ENCODE measurements at regions not wholly inside any gene's neighbourhood (a gene's known extent, or its start where the extent isn't known, plus 50 kb on each side); places are given as distances from the start of the nearest gene placed in this dataset.

DNA sequence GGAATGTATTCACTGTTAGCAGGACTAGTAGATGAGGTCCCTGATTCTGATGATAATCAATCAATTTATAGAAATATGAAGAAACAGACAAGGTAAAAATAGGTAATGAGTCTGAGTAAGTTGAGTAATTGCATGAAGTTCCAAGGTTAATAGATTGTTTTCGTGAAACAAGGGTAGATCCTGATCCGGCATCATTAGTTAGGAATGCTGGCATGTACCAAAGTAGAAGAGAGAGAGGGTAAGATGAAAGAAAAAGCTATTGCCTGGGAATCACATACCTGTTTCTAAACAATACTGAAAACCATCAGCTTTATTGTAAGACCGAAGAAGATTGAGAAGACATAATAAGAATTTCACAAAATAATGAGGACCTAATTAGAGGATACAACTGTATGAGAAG lies 118.1 kb upstream of the ARPP21 start:
- TF ChIP-seq POLR2A (IDR thresholded peaks at IDR 0.05; ENCODE audit: extremely low read depth, insufficient read length): no peak
- TF ChIP-seq, protein P1, sequence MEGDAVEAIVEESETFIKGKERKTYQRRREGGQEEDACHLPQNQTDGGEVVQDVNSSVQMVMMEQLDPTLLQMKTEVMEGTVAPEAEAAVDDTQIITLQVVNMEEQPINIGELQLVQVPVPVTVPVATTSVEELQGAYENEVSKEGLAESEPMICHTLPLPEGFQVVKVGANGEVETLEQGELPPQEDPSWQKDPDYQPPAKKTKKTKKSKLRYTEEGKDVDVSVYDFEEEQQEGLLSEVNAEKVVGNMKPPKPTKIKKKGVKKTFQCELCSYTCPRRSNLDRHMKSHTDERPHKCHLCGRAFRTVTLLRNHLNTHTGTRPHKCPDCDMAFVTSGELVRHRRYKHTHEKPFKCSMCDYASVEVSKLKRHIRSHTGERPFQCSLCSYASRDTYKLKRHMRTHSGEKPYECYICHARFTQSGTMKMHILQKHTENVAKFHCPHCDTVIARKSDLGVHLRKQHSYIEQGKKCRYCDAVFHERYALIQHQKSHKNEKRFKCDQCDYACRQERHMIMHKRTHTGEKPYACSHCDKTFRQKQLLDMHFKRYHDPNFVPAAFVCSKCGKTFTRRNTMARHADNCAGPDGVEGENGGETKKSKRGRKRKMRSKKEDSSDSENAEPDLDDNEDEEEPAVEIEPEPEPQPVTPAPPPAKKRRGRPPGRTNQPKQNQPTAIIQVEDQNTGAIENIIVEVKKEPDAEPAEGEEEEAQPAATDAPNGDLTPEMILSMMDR (IDR thresholded peaks at IDR 0.05; ENCODE audit: low read depth, low read length): no peak
- no peak for TF ChIP-seq MYC (IDR thresholded peaks at IDR 0.05; ENCODE audit: low read depth, low read length)
- TF ChIP-seq, protein P2, sequence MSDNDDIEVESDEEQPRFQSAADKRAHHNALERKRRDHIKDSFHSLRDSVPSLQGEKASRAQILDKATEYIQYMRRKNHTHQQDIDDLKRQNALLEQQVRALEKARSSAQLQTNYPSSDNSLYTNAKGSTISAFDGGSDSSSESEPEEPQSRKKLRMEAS (IDR thresholded peaks at IDR 0.05; ENCODE audit: low read depth, low read length): no peak
